Left ventricle myocardium inferior (tissue), 1 donor: ENCODE measurements at regions not wholly inside any gene's neighbourhood (a gene's known extent, or its start where the extent isn't known, plus 50 kb on each side); places are given as distances from the start of the nearest gene placed in this dataset.

Source experiments
- DNase-seq: peaks from one replicate; pipeline ENCODE4 v3.0.0-alpha.2; 2020
- H3K27ac ChIP-seq: fragments of 200-600 bp; replicated peaks from 2 replicates; pipeline ENCODE4 v1.8.0; 2021
- H3K27me3 ChIP-seq: fragments of 200-600 bp; 2 replicates; pipeline ENCODE4 v1.8.0; 2021; ENCODE audit warnings: low read depth
- H3K36me3 ChIP-seq: fragments of 200-600 bp; 2 replicates; pipeline ENCODE4 v1.8.0; 2021
- H3K4me1 ChIP-seq: fragments of 200-600 bp; 2 replicates; pipeline ENCODE4 v1.8.0; 2021
- H3K4me3 ChIP-seq: fragments of 200-600 bp; 2 replicates; pipeline ENCODE4 v1.8.0; 2021; ENCODE audit warnings: mild to moderate bottlenecking, moderate library complexity
- H3K9me3 ChIP-seq: fragments of 200-600 bp; replicated peaks from 2 replicates; pipeline ENCODE4 v1.8.0; 2021
- intact Hi-C: fragments of 100-400 bp; cut with micrococcal nuclease; formaldehyde crosslinking; loops from one replicate; pipeline ENCODE4 v1.11.0; 2022
- TF ChIP-seq, protein P1 (sequence below): fragments of 200-600 bp; IDR thresholded peaks from 2 replicates; pipeline ENCODE4 v1.8.0; 2021; ENCODE audit warnings: antibody characterized with exemption, mild to moderate bottlenecking, borderline replicate concordance
- donor health status: DM: no; HTN: yes; CAD: no; lungs with severe emphysema.

DNA sequence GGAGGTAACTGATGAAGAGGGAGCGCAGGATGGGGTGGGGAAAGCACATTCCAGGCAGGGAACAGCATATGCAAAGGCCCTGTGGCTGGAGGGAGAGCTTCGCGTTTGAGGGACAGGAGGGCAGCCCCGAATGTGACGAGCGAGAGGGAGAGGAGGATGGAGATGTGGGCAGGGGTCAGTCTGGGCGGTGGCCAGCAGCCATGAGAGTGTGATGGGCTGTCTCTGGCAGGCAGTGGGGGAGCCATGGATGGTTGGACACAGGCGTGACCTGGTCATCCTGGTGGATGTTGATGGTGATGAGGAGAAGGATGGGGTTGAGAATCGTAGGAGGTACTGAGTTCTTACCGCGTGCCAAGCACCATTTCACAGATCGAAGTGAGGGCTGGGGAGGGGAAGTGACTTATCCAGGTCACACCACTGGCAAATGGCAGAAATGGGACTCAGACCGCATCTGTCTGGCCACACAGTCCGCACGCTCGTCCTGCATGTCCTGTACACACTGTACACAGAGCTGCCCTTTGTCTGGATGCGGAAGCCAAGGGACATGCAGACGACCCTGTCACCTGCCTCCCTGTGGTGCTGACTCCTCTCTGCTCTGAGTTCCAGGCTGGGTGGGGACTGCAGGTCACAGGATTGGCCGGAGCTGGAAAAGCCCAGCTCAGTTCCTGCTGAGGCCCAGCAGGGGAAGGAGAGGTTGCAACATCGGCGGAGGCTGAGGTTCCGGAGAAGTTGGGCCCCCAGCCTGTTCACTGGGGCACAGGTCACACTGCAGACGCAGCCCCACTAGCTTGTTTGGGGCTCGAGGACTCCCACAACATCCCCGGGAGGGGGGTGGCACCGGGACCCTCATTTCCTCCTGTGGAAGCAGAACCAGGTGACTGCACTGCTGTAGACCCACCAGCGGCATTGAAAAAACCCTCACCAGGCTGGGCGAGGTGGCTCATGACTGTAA is 165.6 kb upstream of the IER5L start:
- Histone ChIP-seq H3K4me1 (peaks cover 17% of the 10 kb centered on the region), H3K9me3 (no peaks in the 10 kb centered on the region), H3K36me3 (no peaks in the 10 kb centered on the region), H3K4me3 (no peak overlapping the region), H3K27me3 (no peaks in the 10 kb centered on the region), H3K27ac (peak overlapping the region; percentile 54)
- DNase-seq: peak; percentile 70
- intact Hi-C loops: loop anchor here (10.0 kb wide), 1 partner anchor 149 kb away; no protein-coding TSS in a partner anchor
- TF ChIP-seq, protein P1, sequence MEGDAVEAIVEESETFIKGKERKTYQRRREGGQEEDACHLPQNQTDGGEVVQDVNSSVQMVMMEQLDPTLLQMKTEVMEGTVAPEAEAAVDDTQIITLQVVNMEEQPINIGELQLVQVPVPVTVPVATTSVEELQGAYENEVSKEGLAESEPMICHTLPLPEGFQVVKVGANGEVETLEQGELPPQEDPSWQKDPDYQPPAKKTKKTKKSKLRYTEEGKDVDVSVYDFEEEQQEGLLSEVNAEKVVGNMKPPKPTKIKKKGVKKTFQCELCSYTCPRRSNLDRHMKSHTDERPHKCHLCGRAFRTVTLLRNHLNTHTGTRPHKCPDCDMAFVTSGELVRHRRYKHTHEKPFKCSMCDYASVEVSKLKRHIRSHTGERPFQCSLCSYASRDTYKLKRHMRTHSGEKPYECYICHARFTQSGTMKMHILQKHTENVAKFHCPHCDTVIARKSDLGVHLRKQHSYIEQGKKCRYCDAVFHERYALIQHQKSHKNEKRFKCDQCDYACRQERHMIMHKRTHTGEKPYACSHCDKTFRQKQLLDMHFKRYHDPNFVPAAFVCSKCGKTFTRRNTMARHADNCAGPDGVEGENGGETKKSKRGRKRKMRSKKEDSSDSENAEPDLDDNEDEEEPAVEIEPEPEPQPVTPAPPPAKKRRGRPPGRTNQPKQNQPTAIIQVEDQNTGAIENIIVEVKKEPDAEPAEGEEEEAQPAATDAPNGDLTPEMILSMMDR: no peak

DNA sequence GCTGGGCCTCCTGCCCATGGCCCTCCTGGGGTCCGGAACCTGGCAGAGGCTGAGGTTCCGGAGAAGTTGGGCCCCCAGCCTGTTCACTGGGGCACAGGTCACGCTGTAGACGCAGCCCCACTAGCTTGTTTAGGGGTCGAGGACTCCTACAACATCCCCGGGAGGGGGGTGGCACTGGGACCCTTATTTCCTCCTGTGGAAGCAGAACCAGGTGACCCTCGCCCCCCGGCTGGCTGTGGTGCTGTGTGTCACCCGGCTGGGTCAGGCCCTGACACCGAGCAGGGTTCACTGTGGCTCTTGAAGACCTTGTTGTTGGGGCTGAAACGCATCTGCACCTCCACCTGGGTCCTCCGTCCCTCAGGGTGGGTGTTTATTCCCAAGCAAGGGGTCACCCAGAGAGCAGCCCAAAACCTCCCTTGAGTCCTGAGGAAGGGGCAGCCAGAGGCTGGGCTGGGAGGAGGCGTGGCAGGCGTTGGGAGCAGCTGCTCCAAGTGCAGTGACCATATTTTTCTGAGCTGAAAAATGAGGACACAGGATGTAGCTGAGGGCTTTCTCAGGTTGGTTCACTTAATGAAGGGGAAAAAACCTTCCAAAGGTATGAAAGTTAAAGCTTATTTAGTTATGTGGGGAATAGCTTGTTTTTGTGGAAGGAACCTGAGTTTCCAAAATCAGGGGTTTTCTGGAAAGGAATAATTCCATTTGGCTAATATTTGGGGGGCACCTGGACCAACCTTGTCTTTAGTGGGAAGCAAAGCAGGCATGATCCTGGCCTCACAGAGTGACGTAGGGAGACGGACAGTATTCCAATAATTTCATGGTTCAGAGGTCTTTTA is 164.7 kb upstream of the IER5L start:
- TF ChIP-seq, protein P1: no peak
- Histone ChIP-seq H3K4me3 (no peak overlapping the region), H3K4me1 (peaks cover 19% of the 10 kb centered on the region), H3K9me3 (no peaks in the 10 kb centered on the region), H3K27ac (peak overlapping the region; percentile 54), H3K27me3 (no peaks in the 10 kb centered on the region), H3K36me3 (no peaks in the 10 kb centered on the region)
- intact Hi-C loops: loop anchor here (10.0 kb wide), 1 partner anchor 148 kb away; no protein-coding TSS in a partner anchor
- no peak for DNase-seq

- Histone ChIP-seq H3K27ac (no peak overlapping the region), H3K36me3 (no peaks in the 10 kb centered on the region), H3K4me1 (peaks cover 27% of the 10 kb centered on the region), H3K4me3 (no peak overlapping the region), H3K27me3 (no peaks in the 10 kb centered on the region), H3K9me3 (no peaks in the 10 kb centered on the region)
- TF ChIP-seq, protein P1: no peak
- intact Hi-C loops: loop anchor here (10.0 kb wide), 1 partner anchor 147 kb away; no protein-coding TSS in a partner anchor
- DNase-seq: no peak
Measured at GRCh38 chr9:129341987-129342348, 163.9 kb upstream of the IER5L start.

GRCh38 chr9:129341171-129341986 is 163.3 kb upstream of the IER5L start:
- intact Hi-C loops: loop anchor here (10.0 kb wide), 1 partner anchor 147 kb away; no protein-coding TSS in a partner anchor
- H3K4me1 ChIP-seq: peaks cover 33% of the 10 kb centered on the region
- DNase-seq: no peak

More at GRCh38 chr9:129341171-129341986, 163.3 kb upstream of the IER5L start:
- TF ChIP-seq, protein P1: no peak
- Histone ChIP-seq H3K4me3 (no peak overlapping the region), H3K27me3 (no peaks in the 10 kb centered on the region), H3K27ac (no peak overlapping the region), H3K9me3 (no peaks in the 10 kb centered on the region), H3K36me3 (no peaks in the 10 kb centered on the region)
